OCI-LY7 (cell line): ENCODE measurements at regions not wholly inside any gene's neighbourhood (a gene's known extent, or its start where the extent isn't known, plus 50 kb on each side); places are given as distances from the start of the nearest gene placed in this dataset.

Experiments
- BruUV-seq: library from RNA; stranded (reverse); fragments of 400-500 nt; replicated peaks from 2 replicates; lab custom pipeline; 2021; lab: Mats Ljungman, UMichigan
- CTCF ChIA-PET: fragments of 300-600 bp; sonication (Branson Sonifier 250); formaldehyde crosslinking; loops from one replicate; lab custom pipeline; 2022; ENCODE audit warnings: antibody characterized with exemption; ENCODE audit not compliant: unreplicated experiment; lab: Charles Lee
- POLR2A ChIA-PET: fragments of 300-600 bp; sonication (Branson Sonifier 250); formaldehyde crosslinking; loops from one replicate; lab custom pipeline; 2022; ENCODE audit warnings: antibody characterized with exemption; lab: Charles Lee
- DNase-seq: peaks from one replicate; pipeline ENCODE4 v3.0.0-alpha.2; 2015; ENCODE audit warnings: low spot score
- H2AFZ ChIP-seq: fragments of 200-600 bp; sonication (generic), shearing (Covaris generic); 2 replicates; pipeline ENCODE4 v1.6.1; 2014; ENCODE audit warnings: mild to moderate bottlenecking, antibody characterized with exemption, low read length, moderate library complexity
- H3K27ac ChIP-seq: fragments of 200-600 bp; sonication (generic); 2 replicates; pipeline ENCODE4 v1.5.1; 2014; ENCODE audit warnings: mixed run types, low read depth, mild to moderate bottlenecking, moderate library complexity, low read length, inconsistent platforms; ENCODE audit not compliant: poor library complexity, severe bottlenecking
- H3K36me3 ChIP-seq: fragments of 200-600 bp; sonication (generic); 2 replicates; pipeline ENCODE4 v1.6.1; 2014; ENCODE audit warnings: mild to moderate bottlenecking, antibody characterized with exemption, low read length, moderate library complexity, mixed read lengths; ENCODE audit not compliant: insufficient read depth
- H3K4me1 ChIP-seq: fragments of 200-600 bp; sonication (generic); 2 replicates; pipeline ENCODE4 v1.5.1; 2014; ENCODE audit warnings: mild to moderate bottlenecking, low read length; ENCODE audit not compliant: insufficient read depth, poor library complexity, severe bottlenecking
- H3K4me2 ChIP-seq: fragments of 200-600 bp; sonication (generic); 2 replicates; pipeline ENCODE4 v1.6.1; 2014; ENCODE audit warnings: mild to moderate bottlenecking, low read length
- H3K4me3 ChIP-seq: fragments of 200-600 bp; sonication (generic); 2 replicates; pipeline ENCODE4 v1.5.1; 2014; ENCODE audit warnings: mild to moderate bottlenecking, low read depth, low read length; ENCODE audit not compliant: poor library complexity, severe bottlenecking
- H3K79me2 ChIP-seq: fragments of 200-600 bp; sonication (generic); 2 replicates; pipeline ENCODE4 v1.6.1; 2016; ENCODE audit warnings: low read depth, mild to moderate bottlenecking, low read length, moderate library complexity, mixed read lengths; ENCODE audit not compliant: insufficient read depth
- H3K9me2 ChIP-seq: fragments of 200-600 bp; sonication (generic); 2 replicates; pipeline ENCODE4 v1.6.1; 2016; ENCODE audit warnings: mild to moderate bottlenecking, low read length, mixed read lengths; ENCODE audit not compliant: insufficient read depth
- H3K9me3 ChIP-seq: fragments of 200-600 bp; sonication (generic); 2 replicates; pipeline ENCODE4 v1.6.1; 2014; ENCODE audit warnings: mild to moderate bottlenecking, mixed run types, low read length, mixed read lengths
- H4K20me1 ChIP-seq: fragments of 200-600 bp; sonication (generic); 2 replicates; pipeline ENCODE4 v1.6.1; 2014; ENCODE audit warnings: mild to moderate bottlenecking, antibody characterized with exemption, low read length, moderate library complexity, mixed read lengths; ENCODE audit not compliant: insufficient read depth
- EZH2phosphoT487 ChIP-seq: fragments of 200-600 bp; sonication (generic); IDR thresholded peaks from 2 replicates; pipeline ENCODE4 v1.6.1; 2018; ENCODE audit warnings: low read depth, borderline replicate concordance, mild to moderate bottlenecking, mixed run types, antibody characterized with exemption, low read length, moderate library complexity, mixed read lengths
- intact Hi-C: fragments of 100-400 bp; cut with micrococcal nuclease; formaldehyde crosslinking; loops from one replicate; pipeline ENCODE4 v1.10.0; 2022; ENCODE audit not compliant: unreplicated experiment
- TF ChIP-seq, protein P1 (sequence below): fragments of 200-600 bp; sonication (generic); conservative IDR thresholded peaks from 2 replicates; pipeline ENCODE4 v1.5.1; 2014; ENCODE audit warnings: mild to moderate bottlenecking, antibody characterized with exemption, low read length, moderate library complexity, mixed read lengths

DNA sequence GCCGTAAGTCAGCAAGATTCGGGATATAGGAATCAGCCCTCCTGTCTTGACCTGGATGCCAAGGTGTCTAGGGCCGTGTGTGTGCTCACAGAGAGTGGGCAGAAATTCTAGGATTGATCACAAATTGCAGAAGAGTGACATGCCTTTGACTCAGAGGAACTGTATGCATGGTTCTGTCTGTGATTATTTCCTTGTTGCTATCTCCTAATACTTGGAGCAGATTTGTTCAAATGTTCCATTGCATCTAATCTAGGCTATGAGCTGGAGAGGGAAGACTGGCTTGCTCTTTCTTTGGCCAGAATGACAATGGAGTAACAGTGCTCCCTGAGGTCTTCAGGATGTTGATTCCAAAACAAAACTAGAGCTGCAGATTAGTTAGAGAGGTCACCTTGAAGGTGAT is 115.0 kb downstream of the EN1 start:
- CTCF ChIA-PET, result no interaction called here

DNA sequence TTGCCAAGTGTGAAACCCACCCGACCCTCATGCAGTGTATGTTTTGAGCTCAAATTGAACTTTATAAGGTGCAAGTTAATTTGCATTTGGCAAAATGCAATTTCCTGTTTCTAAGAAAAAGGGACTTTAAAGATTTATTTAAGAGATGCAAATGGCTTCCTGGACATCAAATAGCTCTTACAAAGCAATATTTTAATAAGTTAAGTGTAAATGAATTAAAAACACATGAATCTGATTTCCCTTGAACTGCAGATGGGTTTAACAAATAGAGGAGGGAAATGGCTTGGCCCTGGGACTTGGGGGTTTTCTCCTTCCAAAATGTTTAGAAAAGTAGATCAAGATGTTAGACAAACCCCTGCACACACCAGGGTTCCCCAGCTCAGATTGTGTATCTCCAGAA is 116.0 kb downstream of the EN1 start:
- Histone ChIP-seq H3K4me1 (no peaks in the 10 kb centered on the region), H3K36me3 (no peaks in the 10 kb centered on the region), H4K20me1 (no peaks in the 10 kb centered on the region), H3K4me2 (no peak overlapping the region), H3K4me3 (no peak overlapping the region), H3K79me2 (no peaks in the 10 kb centered on the region), H3K27ac (no peak overlapping the region), H2AFZ (no peak overlapping the region), H3K9me3 (no peaks in the 10 kb centered on the region), H3K9me2 (no peaks in the 10 kb centered on the region)
- TF ChIP-seq, protein P1, sequence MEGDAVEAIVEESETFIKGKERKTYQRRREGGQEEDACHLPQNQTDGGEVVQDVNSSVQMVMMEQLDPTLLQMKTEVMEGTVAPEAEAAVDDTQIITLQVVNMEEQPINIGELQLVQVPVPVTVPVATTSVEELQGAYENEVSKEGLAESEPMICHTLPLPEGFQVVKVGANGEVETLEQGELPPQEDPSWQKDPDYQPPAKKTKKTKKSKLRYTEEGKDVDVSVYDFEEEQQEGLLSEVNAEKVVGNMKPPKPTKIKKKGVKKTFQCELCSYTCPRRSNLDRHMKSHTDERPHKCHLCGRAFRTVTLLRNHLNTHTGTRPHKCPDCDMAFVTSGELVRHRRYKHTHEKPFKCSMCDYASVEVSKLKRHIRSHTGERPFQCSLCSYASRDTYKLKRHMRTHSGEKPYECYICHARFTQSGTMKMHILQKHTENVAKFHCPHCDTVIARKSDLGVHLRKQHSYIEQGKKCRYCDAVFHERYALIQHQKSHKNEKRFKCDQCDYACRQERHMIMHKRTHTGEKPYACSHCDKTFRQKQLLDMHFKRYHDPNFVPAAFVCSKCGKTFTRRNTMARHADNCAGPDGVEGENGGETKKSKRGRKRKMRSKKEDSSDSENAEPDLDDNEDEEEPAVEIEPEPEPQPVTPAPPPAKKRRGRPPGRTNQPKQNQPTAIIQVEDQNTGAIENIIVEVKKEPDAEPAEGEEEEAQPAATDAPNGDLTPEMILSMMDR, result no peak
- TF ChIP-seq EZH2phosphoT487, result no peak
- DNase-seq, result no peak
- intact Hi-C loops, result no loop called here
- ChIA-PET CTCF (no interaction called here), POLR2A (no interaction called here)
- no TSS peak for BruUV-seq

More for the DNA sequence above, 115.0 kb downstream of the EN1 start:
- DNase-seq, result no peak
- no peaks in the 10 kb centered on the region for H3K36me3 ChIP-seq
- intact Hi-C loops, result no loop called here
- no peak overlapping the region for H3K4me3 ChIP-seq
- H3K27ac ChIP-seq, result no peak overlapping the region
- no TSS peak for BruUV-seq
- TF ChIP-seq, protein P1, result no peak
- no peak for TF ChIP-seq EZH2phosphoT487
- no peaks in the 10 kb centered on the region for H4K20me1 ChIP-seq
- H3K9me3 ChIP-seq, result no peaks in the 10 kb centered on the region
- H2AFZ ChIP-seq, result no peak overlapping the region
- no peaks in the 10 kb centered on the region for H3K4me1 ChIP-seq
- H3K79me2 ChIP-seq, result no peaks in the 10 kb centered on the region
- POLR2A ChIA-PET, result interaction anchor here (1.0 kb wide), 1 partner anchor 11 kb away, joined by 3 read pairs; no protein-coding TSS in a partner anchor
- H3K4me2 ChIP-seq, result no peak overlapping the region
- no peaks in the 10 kb centered on the region for H3K9me2 ChIP-seq

DNA sequence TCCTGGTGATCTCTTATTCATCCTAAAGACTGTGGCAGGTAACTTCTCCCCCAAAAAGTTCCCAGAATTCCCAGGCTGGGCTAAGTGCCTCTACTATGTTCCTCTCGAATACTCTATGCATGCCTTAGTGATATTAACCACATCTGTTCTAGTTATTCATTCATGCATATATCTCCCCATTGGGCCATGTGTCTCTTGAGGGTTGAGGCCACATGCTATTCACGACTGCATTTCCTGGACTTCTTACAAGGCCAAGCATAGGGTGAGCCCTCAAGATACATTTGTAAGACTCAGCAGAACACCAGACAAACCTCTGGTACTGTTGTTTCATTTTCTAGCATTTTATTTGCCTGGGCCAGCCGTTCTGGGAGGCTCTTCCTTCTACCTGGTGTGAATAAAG is 117.0 kb downstream of the EN1 start:
- DNase-seq, result no peak
- H2AFZ ChIP-seq, result no peak overlapping the region
- ChIA-PET POLR2A (no interaction called here), CTCF (no interaction called here)
- H3K9me2 ChIP-seq, result no peaks in the 10 kb centered on the region
- no peak for TF ChIP-seq EZH2phosphoT487
- TF ChIP-seq, protein P1, result no peak
- H3K36me3 ChIP-seq, result no peaks in the 10 kb centered on the region
- no TSS peak for BruUV-seq
- no peaks in the 10 kb centered on the region for H3K9me3 ChIP-seq
- H4K20me1 ChIP-seq, result no peaks in the 10 kb centered on the region
- H3K4me2 ChIP-seq, result no peak overlapping the region
- intact Hi-C loops, result no loop called here
- no peaks in the 10 kb centered on the region for H3K79me2 ChIP-seq
- no peak overlapping the region for H3K4me3 ChIP-seq
- H3K4me1 ChIP-seq, result no peaks in the 10 kb centered on the region
- no peak overlapping the region for H3K27ac ChIP-seq
